ENCODE measurements at regions not wholly inside any gene's neighbourhood (a gene's known extent, or its start where the extent isn't known, plus 50 kb on each side); places are given as distances from the start of the nearest gene placed in this dataset.

GRCh38 chr2:7165736-7166135, 248.5 kb downstream of the RNF144A start:
- Histone ChIP-seq H4K5ac (ENCODE audit: insufficient read length, low read depth, low read length) (no peak overlapping the region), H3K79me1 (ENCODE audit: insufficient read depth, low read depth, low read length, poor library complexity, severe bottlenecking) (no peaks in the 10 kb centered on the region), H3K23ac (ENCODE audit: insufficient read length, low read depth, low read length) (no peak overlapping the region), H2BK20ac (ENCODE audit: low read depth, low read length, poor library complexity, severe bottlenecking) (no peak overlapping the region), H3K23me2 (ENCODE audit: insufficient read length, low read depth, low read length, poor library complexity, severe bottlenecking) (no peaks in the 10 kb centered on the region), H2BK12ac (ENCODE audit: insufficient read length, low read depth, low read length) (no peak overlapping the region), H3K27me3 (ENCODE audit: insufficient read depth, low read length) (no peaks in the 10 kb centered on the region), H3K14ac (ENCODE audit: insufficient read depth, low read length) (no peak overlapping the region), H2AK5ac (ENCODE audit: insufficient read length, low read length) (no peak overlapping the region), H2AFZ (ENCODE audit: low read length) (no peak overlapping the region), H3K4ac (ENCODE audit: low read depth, low read length) (no peak overlapping the region), H4K20me1 (ENCODE audit: control insufficient read depth, insufficient read depth, insufficient read length) (no peaks in the 10 kb centered on the region), H3K9ac (ENCODE audit: extremely low read depth, insufficient read length, low read length) (no peak overlapping the region), H3K27ac (ENCODE audit: insufficient read length, low read depth, low read length) (no peak overlapping the region), H2BK5ac (ENCODE audit: insufficient read length, low read length) (no peak overlapping the region), H3K4me1 (ENCODE audit: insufficient read depth, low read length) (no peaks in the 10 kb centered on the region; the same call in 1 of the 2 replicates), H2BK120ac (ENCODE audit: low read depth, low read length, poor library complexity, severe bottlenecking) (no peak overlapping the region), H3K18ac (ENCODE audit: insufficient read length, low read depth, low read length) (no peak overlapping the region), H3K4me2 (ENCODE audit: insufficient read depth, insufficient read length, low read length) (no peak overlapping the region), H2BK15ac (ENCODE audit: low read depth, low read length) (no peak overlapping the region), H4K8ac (replicated peaks; ENCODE audit: insufficient read length, low read depth, low read length) (no peak overlapping the region), H4K91ac (ENCODE audit: insufficient read length, low read depth, low read length) (no peak overlapping the region), H3K56ac (ENCODE audit: insufficient read length, low read depth, low read length) (no peak overlapping the region), H3K9me3 (ENCODE audit: control insufficient read depth, low read depth, low read length) (no peaks in the 10 kb centered on the region), H3K79me2 (ENCODE audit: insufficient read depth, low read length) (no peaks in the 10 kb centered on the region), H3T11ph (ENCODE audit: low read length) (no peak overlapping the region)
- Mint-ChIP-seq H3K4me1 (peaks cover 10 to 12% of the 10 kb centered on the region in 2 experiments), H3K9me3 (no peaks in the 10 kb centered on the region), H3K27me3 (ENCODE audit: low read depth) (no peaks in the 10 kb centered on the region), H3K4me3 (no peak overlapping the region), H3K27ac (no peak overlapping the region), H3K36me3 (ENCODE audit: insufficient read depth in 1 of 3, low read depth in 3 of 3) (no peaks in the 10 kb centered on the region)
- no peak for DNase-seq
- TF ChIP-seq, protein P1, sequence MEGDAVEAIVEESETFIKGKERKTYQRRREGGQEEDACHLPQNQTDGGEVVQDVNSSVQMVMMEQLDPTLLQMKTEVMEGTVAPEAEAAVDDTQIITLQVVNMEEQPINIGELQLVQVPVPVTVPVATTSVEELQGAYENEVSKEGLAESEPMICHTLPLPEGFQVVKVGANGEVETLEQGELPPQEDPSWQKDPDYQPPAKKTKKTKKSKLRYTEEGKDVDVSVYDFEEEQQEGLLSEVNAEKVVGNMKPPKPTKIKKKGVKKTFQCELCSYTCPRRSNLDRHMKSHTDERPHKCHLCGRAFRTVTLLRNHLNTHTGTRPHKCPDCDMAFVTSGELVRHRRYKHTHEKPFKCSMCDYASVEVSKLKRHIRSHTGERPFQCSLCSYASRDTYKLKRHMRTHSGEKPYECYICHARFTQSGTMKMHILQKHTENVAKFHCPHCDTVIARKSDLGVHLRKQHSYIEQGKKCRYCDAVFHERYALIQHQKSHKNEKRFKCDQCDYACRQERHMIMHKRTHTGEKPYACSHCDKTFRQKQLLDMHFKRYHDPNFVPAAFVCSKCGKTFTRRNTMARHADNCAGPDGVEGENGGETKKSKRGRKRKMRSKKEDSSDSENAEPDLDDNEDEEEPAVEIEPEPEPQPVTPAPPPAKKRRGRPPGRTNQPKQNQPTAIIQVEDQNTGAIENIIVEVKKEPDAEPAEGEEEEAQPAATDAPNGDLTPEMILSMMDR (conservative IDR thresholded peaks at IDR 0.05), result no peak
- WGBS (ENCODE audit: extremely low coverage, insufficient read length, low lambda C conversion rate), result no CpG with 5 or more reads among the region's 1 CpG

All from H9 (cell line).